Cardiac muscle cell (in vitro differentiated cells and primary cell): ENCODE measurements at regions not wholly inside any gene's neighbourhood (a gene's known extent, or its start where the extent isn't known, plus 50 kb on each side); places are given as distances from the start of the nearest gene placed in this dataset.

ENCODE experiments used
- DNase-seq, 2 donors: peaks; one replicate each; pipeline versions ENCODE4 v3.0.0 to v3.0.0-alpha.2; 2010 to 2017; ENCODE audit warnings: low read depth in 1 of 2, low spot score in 1 of 2
- H3K27ac ChIP-seq: fragments of 200-600 bp; sonication (generic); 2 replicates; pipeline ENCODE4 v1.5.1; 2016
- H3K27me3 ChIP-seq: fragments of 200-600 bp; sonication (generic); 2 replicates; pipeline ENCODE4 v1.6.0; 2016; ENCODE audit warnings: control low read depth
- H3K36me3 ChIP-seq: fragments of 200-600 bp; sonication (generic); 2 replicates; pipeline ENCODE4 v1.5.1; 2016; ENCODE audit warnings: control low read depth
- H3K4me1 ChIP-seq: fragments of 200-600 bp; sonication (generic); 2 replicates; pipeline ENCODE4 v1.8.1; 2017; ENCODE audit warnings: low read depth, mild to moderate bottlenecking, mixed run types
- H3K4me3 ChIP-seq: fragments of 200-600 bp; sonication (generic); 2 replicates; pipeline ENCODE4 v1.5.1; 2016; ENCODE audit warnings: mild to moderate bottlenecking
- H3K9me3 ChIP-seq: fragments of 200-600 bp; sonication (generic); 2 replicates; pipeline ENCODE4 v1.5.1; 2017; ENCODE audit warnings: low read depth, mild to moderate bottlenecking, control low read depth
- TF ChIP-seq, protein P1 (sequence below): IDR thresholded peaks from 2 replicates; pipeline ENCODE4 v1.5.1; 2012; ENCODE audit warnings: low read depth, mild to moderate bottlenecking, low read length

DNA sequence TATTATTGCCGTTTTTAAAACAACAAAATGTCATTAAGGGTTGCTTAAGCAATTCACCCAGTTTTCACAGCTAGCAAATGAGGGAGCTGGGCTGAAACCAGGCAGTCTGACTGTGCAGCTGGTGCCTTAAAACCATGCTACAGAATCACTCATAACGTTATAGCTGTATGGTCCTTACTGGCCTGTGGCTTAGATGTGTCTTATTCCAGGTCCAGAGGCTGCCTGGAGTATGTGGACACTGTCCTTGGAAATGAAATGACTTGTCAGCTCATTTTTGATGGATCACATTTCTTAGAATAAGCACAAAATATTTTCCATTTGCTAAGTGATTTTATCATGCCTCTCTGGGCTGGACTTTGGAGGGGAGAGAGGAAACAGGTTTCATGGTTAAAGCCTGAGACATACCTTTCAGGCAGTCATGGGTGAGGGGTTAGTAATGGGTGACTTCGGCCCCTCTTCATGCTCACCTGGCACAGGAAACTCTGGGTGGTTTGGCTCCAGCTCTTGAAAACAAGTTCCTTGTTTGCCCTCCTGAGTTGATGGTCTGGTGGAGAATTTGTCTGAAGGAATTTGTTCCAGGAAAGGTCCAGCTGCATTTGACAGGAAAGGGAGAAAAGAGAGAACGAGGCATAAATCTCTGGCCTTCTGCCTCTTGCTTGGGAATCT is 823.2 kb downstream of the DHX35 start:
- no peak for DNase-seq
- TF ChIP-seq, protein P1, sequence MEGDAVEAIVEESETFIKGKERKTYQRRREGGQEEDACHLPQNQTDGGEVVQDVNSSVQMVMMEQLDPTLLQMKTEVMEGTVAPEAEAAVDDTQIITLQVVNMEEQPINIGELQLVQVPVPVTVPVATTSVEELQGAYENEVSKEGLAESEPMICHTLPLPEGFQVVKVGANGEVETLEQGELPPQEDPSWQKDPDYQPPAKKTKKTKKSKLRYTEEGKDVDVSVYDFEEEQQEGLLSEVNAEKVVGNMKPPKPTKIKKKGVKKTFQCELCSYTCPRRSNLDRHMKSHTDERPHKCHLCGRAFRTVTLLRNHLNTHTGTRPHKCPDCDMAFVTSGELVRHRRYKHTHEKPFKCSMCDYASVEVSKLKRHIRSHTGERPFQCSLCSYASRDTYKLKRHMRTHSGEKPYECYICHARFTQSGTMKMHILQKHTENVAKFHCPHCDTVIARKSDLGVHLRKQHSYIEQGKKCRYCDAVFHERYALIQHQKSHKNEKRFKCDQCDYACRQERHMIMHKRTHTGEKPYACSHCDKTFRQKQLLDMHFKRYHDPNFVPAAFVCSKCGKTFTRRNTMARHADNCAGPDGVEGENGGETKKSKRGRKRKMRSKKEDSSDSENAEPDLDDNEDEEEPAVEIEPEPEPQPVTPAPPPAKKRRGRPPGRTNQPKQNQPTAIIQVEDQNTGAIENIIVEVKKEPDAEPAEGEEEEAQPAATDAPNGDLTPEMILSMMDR, result no peak
- H3K4me1 ChIP-seq, result no peaks in the 10 kb centered on the region
- H3K36me3 ChIP-seq, result no peaks in the 10 kb centered on the region
- no peaks in the 10 kb centered on the region for H3K9me3 ChIP-seq
- H3K4me3 ChIP-seq, result no peak overlapping the region
- H3K27me3 ChIP-seq, result no peaks in the 10 kb centered on the region
- H3K27ac ChIP-seq, result no peak overlapping the region

DNA sequence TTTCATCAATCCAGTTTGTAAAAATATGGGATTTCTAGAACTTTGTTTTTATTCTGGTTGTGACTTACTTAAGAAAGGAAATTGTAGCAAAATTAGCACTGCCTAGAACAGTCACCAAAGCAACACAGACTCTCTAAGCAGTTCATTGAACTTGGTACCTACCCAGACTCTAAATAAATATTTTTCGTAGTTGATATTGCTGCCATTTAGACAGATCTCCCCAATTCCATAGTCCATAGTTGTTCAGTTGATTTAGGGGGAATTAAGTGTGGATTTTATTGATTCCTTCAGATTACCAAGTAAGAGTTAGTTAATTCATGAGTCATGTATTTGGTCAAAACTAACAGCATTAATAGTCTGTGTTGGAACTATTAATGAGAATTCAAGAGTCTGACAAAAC is 822.5 kb downstream of the DHX35 start:
- TF ChIP-seq, protein P1, result no peak
- H3K4me3 ChIP-seq, result no peak overlapping the region

DNA sequence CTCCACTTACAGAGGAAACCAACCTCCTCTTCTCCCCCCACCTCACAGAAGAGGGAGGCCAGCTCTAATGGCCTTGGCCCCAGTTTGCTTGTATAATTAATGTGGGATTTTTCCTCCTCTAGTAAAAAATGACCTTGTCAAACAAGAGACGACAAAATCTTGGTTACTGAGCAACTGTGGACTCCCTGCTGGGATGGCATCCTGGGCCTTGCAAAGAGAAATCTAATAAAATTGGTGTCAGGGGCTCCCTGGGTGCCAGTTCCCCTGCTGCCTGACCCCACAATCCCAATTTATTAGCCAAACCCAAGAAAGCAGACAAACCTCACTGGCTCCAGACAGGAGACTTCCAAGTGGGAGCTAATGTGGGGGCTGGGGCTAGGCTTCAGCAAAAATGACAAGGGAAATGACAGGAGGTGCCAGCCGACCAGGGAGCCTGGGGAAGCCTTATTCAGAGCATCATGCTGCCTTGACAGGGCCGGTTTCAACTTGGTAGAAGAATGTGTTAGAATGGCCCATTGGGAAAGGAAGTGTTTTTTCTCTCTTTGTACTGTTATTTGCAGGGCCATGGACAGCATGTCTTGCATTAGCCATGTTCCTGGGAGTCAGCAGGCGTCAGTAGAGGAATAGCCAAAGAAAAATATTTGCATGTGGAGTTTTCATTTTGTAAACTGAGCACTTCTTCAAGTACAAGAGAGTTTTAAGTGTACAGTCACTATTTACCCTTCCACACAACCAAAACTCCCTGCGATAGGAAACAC is 816.9 kb downstream of the DHX35 start:
- Histone ChIP-seq H3K4me3 (no peak overlapping the region), H3K27me3 (no peaks in the 10 kb centered on the region), H3K36me3 (no peaks in the 10 kb centered on the region), H3K27ac (no peak overlapping the region), H3K9me3 (no peaks in the 10 kb centered on the region), H3K4me1 (no peaks in the 10 kb centered on the region)
- no peak for DNase-seq
- TF ChIP-seq, protein P1, result no peak

More for the DNA sequence above, 822.5 kb downstream of the DHX35 start:
- DNase-seq, result no peak
- Histone ChIP-seq H3K27me3 (no peaks in the 10 kb centered on the region), H3K9me3 (no peaks in the 10 kb centered on the region), H3K27ac (no peak overlapping the region), H3K36me3 (no peaks in the 10 kb centered on the region), H3K4me1 (no peaks in the 10 kb centered on the region)

DNA sequence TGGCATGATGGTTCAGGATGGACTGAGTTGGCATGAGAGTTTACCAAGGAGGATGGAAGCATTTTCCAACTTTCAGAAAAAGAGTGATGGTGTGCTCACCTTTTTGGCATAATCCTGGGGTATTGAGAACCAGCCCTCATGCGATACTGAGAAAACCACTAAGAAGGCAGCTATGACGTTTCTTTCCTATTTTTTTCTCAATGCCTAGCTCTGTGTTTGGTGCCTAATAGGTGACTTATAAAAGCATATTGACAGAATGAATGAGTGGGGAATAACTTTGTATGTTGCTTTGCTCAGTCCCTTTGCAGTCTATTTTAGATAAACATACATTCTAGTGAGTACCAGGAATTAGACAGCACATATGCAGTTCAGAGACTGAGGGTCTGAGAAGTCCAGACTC is 816.3 kb downstream of the DHX35 start:
- H3K36me3 ChIP-seq, result no peaks in the 10 kb centered on the region
- TF ChIP-seq, protein P1, result no peak
- no peak overlapping the region for H3K4me3 ChIP-seq
- no peak overlapping the region for H3K27ac ChIP-seq
- H3K27me3 ChIP-seq, result no peaks in the 10 kb centered on the region
- H3K4me1 ChIP-seq, result no peaks in the 10 kb centered on the region
- no peak for DNase-seq
- no peaks in the 10 kb centered on the region for H3K9me3 ChIP-seq

DNA sequence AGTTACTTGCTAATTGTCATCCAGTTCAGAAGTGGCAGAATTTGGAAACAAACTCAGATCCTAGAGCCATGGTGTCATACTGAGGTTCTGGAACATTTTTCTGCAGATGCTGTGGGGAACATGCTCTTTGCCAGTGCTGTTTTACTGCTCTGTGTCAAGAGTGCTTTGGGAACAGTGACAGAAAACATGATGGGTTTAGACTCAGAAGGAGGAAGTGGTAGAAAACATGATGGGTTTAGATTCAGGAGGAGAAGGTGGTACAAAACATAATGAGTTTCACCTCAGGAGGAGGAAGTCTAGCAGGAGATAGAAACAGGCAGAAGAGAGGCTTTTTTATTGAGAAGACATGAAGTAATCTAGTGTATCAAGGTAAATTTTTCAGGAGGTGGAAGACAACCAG is 815.5 kb downstream of the DHX35 start:
- no peak overlapping the region for H3K4me3 ChIP-seq
- no peaks in the 10 kb centered on the region for H3K9me3 ChIP-seq
- no peaks in the 10 kb centered on the region for H3K27me3 ChIP-seq
- H3K27ac ChIP-seq, result no peak overlapping the region
- H3K4me1 ChIP-seq, result no peaks in the 10 kb centered on the region
- no peaks in the 10 kb centered on the region for H3K36me3 ChIP-seq
- DNase-seq, result no peak
- TF ChIP-seq, protein P1, result no peak
